Stomach (tissue), 8 donors: ENCODE measurements at regions not wholly inside any gene's neighbourhood (a gene's known extent, or its start where the extent isn't known, plus 50 kb on each side); places are given as distances from the start of the nearest gene placed in this dataset.
"Not testable (repeated sequence)": the region's sequence is repeated elsewhere in the genome, so short reads cannot be mapped to it uniquely, and the experiment has no call there.

Experiments
- DNase-seq, 2 donors: peaks; one replicate each; pipeline versions ENCODE4 v3.0.0 to v3.0.0-alpha.2; 2013 to 2019
- H3K27ac ChIP-seq, 5 donors: fragments of 200-600 bp in 4 of 5; sonication (generic) in 4 of 5; one replicate each; pipeline ENCODE4 v1.5.1; 2013 to 2019; ENCODE audit warnings: mild to moderate bottlenecking in 1 of 5, moderate library complexity in 1 of 5
- H3K27me3 ChIP-seq, 3 donors: fragments of 200-600 bp; sonication (generic); one replicate each; pipeline ENCODE4 v1.5.1; 2017 to 2019; ENCODE audit warnings: mixed run types in 1 of 3
- H3K36me3 ChIP-seq, 4 donors: fragments of 200-600 bp; sonication (generic); 1 replicate in 3 of 4; 2 replicates in 1 of 4; pipeline ENCODE4 v1.5.1; 2016 to 2019
- H3K4me1 ChIP-seq, 4 donors: fragments of 200-600 bp; sonication (generic); one replicate each; pipeline ENCODE4 v1.5.1; 2016 to 2019
- H3K4me3 ChIP-seq, 4 donors: fragments of 200-600 bp; sonication (generic) in 3 of 4; one replicate each; pipeline ENCODE4 v1.5.1; 2016 to 2019; ENCODE audit warnings: mild to moderate bottlenecking in 1 of 4
- H3K9me3 ChIP-seq, 4 donors: fragments of 200-600 bp; sonication (generic); one replicate each; pipeline ENCODE4 v1.5.1; 2016 to 2019
- EP300 ChIP-seq: sonication (generic); formaldehyde crosslinking; IDR thresholded peaks from one replicate; pipeline ENCODE4 v1.6.1; 2017; ENCODE audit warnings: antibody characterized with exemption
- POLR2A ChIP-seq, 4 donors: fragments of 450-650 bp; IDR thresholded peaks; one replicate each; pipeline ENCODE4 v1.6.1; 2016; ENCODE audit warnings: antibody characterized with exemption in 4 of 4, control low read depth in 2 of 4, mild to moderate bottlenecking in 1 of 4, moderate library complexity in 1 of 4
- POLR2AphosphoS5 ChIP-seq, 3 donors: sonication (generic); formaldehyde crosslinking; IDR thresholded peaks; one replicate each; pipeline ENCODE4 v1.6.1; 2016; ENCODE audit warnings: antibody characterized with exemption in 3 of 3
- WGBS, 5 donors: extraction: QIAGEN DNeasy Blood & Tissue Kit in 3 of 5; methylation state at CpG; one replicate each; pipeline versions ENCODE4 v1.1.5 to v1.1.7; 2013 to 2018; 5-methylcytosine and 5-hydroxymethylcytosine counted together
- intact Hi-C: fragments of 100-400 bp; cut with DNase I; formaldehyde crosslinking; loops from one replicate; pipeline ENCODE4 v1.15.1; 2023; ENCODE audit warnings: low total_unique reads
- TF ChIP-seq, protein P1 (sequence below), 7 experiments: fragments of 450-650 bp in 4 of 7; fragments of 200-600 bp in 3 of 7; sonication (generic) in 3 of 7; IDR thresholded peaks; one replicate each; pipeline ENCODE4 v1.5.1; 2016 to 2019; ENCODE audit warnings: antibody characterized with exemption in 7 of 7, control low read depth in 2 of 7, mild to moderate bottlenecking in 1 of 7
- donor health status: healthy with polysubstance abuse.
- donor health status: Bipolar disorder and iron deficiency.
- donor health status: healthy.

DNA sequence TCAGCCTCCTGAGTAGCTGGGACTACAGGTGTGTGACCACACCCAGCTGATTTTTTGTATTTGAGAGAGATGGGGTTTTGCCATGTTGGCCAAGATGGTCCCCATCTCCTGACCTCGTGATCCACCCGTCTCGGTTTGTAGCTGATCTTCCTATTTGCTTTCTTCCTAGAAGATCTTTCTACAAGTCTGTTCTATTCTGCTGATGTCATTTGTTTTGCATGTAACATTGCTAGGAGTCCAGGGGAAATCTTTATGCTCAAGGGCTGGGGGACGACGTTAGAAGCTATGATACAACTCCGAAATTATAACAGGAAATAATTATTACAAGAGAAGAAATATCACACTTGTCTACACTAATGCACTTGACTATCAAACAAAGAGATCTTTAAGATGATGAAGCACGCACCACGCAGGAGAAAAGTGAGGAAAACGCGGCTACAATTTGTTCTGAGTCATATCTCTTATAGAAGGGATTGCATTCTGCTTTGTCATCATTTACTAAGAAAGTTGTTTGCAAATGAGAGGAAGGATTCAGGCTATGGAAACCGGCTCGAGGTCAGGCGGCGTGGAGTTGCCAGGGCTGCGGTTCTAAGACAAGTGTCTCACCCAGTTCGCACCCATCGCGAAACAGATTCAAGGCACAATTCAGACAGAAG lies 103.0 kb upstream of the CARD11 start:
- WGBS, 5 donors: 58 to 69% (median 68%) methylated on average over 18 of the region's 18 CpGs
- TF ChIP-seq POLR2A (IDR thresholded peaks at IDR 0.05) (no peak), POLR2AphosphoS5 (IDR thresholded peaks at IDR 0.05) (no peak), EP300 (no peak)
- TF ChIP-seq, protein P1, sequence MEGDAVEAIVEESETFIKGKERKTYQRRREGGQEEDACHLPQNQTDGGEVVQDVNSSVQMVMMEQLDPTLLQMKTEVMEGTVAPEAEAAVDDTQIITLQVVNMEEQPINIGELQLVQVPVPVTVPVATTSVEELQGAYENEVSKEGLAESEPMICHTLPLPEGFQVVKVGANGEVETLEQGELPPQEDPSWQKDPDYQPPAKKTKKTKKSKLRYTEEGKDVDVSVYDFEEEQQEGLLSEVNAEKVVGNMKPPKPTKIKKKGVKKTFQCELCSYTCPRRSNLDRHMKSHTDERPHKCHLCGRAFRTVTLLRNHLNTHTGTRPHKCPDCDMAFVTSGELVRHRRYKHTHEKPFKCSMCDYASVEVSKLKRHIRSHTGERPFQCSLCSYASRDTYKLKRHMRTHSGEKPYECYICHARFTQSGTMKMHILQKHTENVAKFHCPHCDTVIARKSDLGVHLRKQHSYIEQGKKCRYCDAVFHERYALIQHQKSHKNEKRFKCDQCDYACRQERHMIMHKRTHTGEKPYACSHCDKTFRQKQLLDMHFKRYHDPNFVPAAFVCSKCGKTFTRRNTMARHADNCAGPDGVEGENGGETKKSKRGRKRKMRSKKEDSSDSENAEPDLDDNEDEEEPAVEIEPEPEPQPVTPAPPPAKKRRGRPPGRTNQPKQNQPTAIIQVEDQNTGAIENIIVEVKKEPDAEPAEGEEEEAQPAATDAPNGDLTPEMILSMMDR (IDR thresholded peaks at IDR 0.05): no peak
- H3K9me3 ChIP-seq: no peaks in the 10 kb centered on the region
- intact Hi-C loops: no loop called here
- no peaks in the 10 kb centered on the region for H3K36me3 ChIP-seq
- no peak overlapping the region for H3K27ac ChIP-seq
- no peak overlapping the region for H3K4me3 ChIP-seq
- no peak for DNase-seq
- no peaks in the 10 kb centered on the region for H3K4me1 ChIP-seq
- H3K27me3 ChIP-seq: peaks cover 0 to 21% (median 0%) of the 10 kb centered on the region in 3 donors

- 52 to 87% (median 64%) methylated on average over 4 of the region's 4 CpGs for WGBS, 5 donors
- H3K9me3 ChIP-seq, H3K4me1 ChIP-seq, DNase-seq, intact Hi-C loops, H3K4me3 ChIP-seq, H3K27ac ChIP-seq, H3K36me3 ChIP-seq: not testable (repeated sequence)
- H3K27me3 ChIP-seq: peaks cover 0 to 29% (median 0%) of the 10 kb centered on the region in 3 donors
These were observed 104.8 kb upstream of the CARD11 start for GRCh38 chr7:3148471-3148870.

GRCh38 chr7:3149231-3149995 lies 105.7 kb upstream of the CARD11 start:
- TF ChIP-seq POLR2AphosphoS5 (IDR thresholded peaks at IDR 0.05) (no peak), EP300 (no peak), POLR2A (IDR thresholded peaks at IDR 0.05) (no peak)
- TF ChIP-seq, protein P1 (IDR thresholded peaks at IDR 0.05): no peak
- H3K36me3 ChIP-seq: no peaks in the 10 kb centered on the region
- no peaks in the 10 kb centered on the region for H3K9me3 ChIP-seq
- no peak overlapping the region for H3K27ac ChIP-seq
- no peaks in the 10 kb centered on the region for H3K4me1 ChIP-seq
- WGBS, 5 donors: 75 to 87% (median 83%) methylated on average over 10 to 13 of the region's 13 CpGs
- H3K27me3 ChIP-seq: peaks cover 0 to 29% (median 0%) of the 10 kb centered on the region in 3 donors
- intact Hi-C loops: no loop called here
- no peak overlapping the region for H3K4me3 ChIP-seq
- no peak for DNase-seq

GRCh38 chr7:3150027-3150426 lies 106.4 kb upstream of the CARD11 start:
- H3K4me3 ChIP-seq: no peak overlapping the region
- H3K4me1 ChIP-seq: no peaks in the 10 kb centered on the region
- H3K27me3 ChIP-seq: peaks cover 0 to 33% (median 0%) of the 10 kb centered on the region in 3 donors
- DNase-seq: peak in 1 of 2 donors; percentile 27
- 47 to 58% (median 52%) methylated on average over 8 of the region's 8 CpGs for WGBS, 5 donors
- H3K36me3 ChIP-seq: no peaks in the 10 kb centered on the region
- H3K27ac ChIP-seq: no peak overlapping the region
- H3K9me3 ChIP-seq: peaks cover 0 to 3% (median 0%) of the 10 kb centered on the region in 4 donors
- no peak for TF ChIP-seq POLR2AphosphoS5 (IDR thresholded peaks at IDR 0.05)
- TF ChIP-seq, protein P1 (IDR thresholded peaks at IDR 0.05): no peak
- no peak for TF ChIP-seq EP300
- TF ChIP-seq POLR2A (IDR thresholded peaks at IDR 0.05): no peak
- intact Hi-C loops: loop anchor here (10.0 kb wide), 1 partner anchor 265 kb away; no protein-coding TSS in a partner anchor
